RWPE1 (cell line): ENCODE measurements at regions not wholly inside any gene's neighbourhood (a gene's known extent, or its start where the extent isn't known, plus 50 kb on each side); places are given as distances from the start of the nearest gene placed in this dataset.
"Not testable (repeated sequence)": the region's sequence is repeated elsewhere in the genome, so short reads cannot be mapped to it uniquely, and the experiment has no call there.

ENCODE experiments used
- CTCF ChIA-PET: fragments of 350-600 bp; sonication (Branson Sonifier 250); formaldehyde crosslinking; extraction: SDS; loops from one replicate; lab custom pipeline; 2021; lab: Yijun Ruan, JAX
- POLR2A ChIA-PET: fragments of 400-600 bp; formaldehyde crosslinking; extraction: SDS; loops from one replicate; lab custom pipeline; 2020; ENCODE audit warnings: antibody characterized with exemption; ENCODE audit not compliant: low non-redundant PET; lab: Yijun Ruan, JAX
- DNase-seq: peaks from one replicate; pipeline ENCODE4 v3.0.0; 2012; ENCODE audit warnings: low spot score
- H3K27ac ChIP-seq: fragments of 450-650 bp; 2 replicates; pipeline ENCODE4 v1.5.1; 2017
- CTCF ChIP-seq: fragments of 450-650 bp; conservative IDR thresholded peaks from 2 replicates; pipeline ENCODE4 v1.5.1; 2017; ENCODE audit warnings: low read depth, mild to moderate bottlenecking

GRCh38 chr7:20479706-20480105 lies 135.8 kb upstream of the ABCB5 start:
- no peak overlapping the region for H3K27ac ChIP-seq
- DNase-seq, result no peak
- CTCF ChIA-PET, result no interaction called here
- TF ChIP-seq CTCF, result no peak
- POLR2A ChIA-PET, result no interaction called here

GRCh38 chr7:20482071-20482470 lies 133.4 kb upstream of the ABCB5 start:
- POLR2A ChIA-PET, result interaction anchor here (0.6 kb wide), 1 partner anchor 136 kb away, joined by 15 read pairs; no protein-coding TSS in a partner anchor
- no peak for TF ChIP-seq CTCF
- CTCF ChIA-PET, result interaction anchor here (0.7 kb wide), 1 partner anchor 1911 kb away, joined by 7 read pairs; no protein-coding TSS in a partner anchor
- DNase-seq, result no peak
- H3K27ac ChIP-seq, result no peak overlapping the region

GRCh38 chr7:20484356-20484755 lies 131.1 kb upstream of the ABCB5 start:
- H3K27ac ChIP-seq, result no peak overlapping the region
- POLR2A ChIA-PET, result no interaction called here
- DNase-seq, result no peak
- no peak for TF ChIP-seq CTCF
- CTCF ChIA-PET, result interaction anchor here (0.6 kb wide), 1 partner anchor 910 kb away, joined by 3 read pairs; no protein-coding TSS in a partner anchor

GRCh38 chr7:20488850-20489249 lies 126.6 kb upstream of the ABCB5 start:
- ChIA-PET POLR2A (no interaction called here), CTCF (interaction anchor here (0.7 kb wide), 1 partner anchor 26 kb away, joined by 3 read pairs; no protein-coding TSS in a partner anchor)
- DNase-seq, result no peak
- TF ChIP-seq CTCF, result no peak
- H3K27ac ChIP-seq, result no peak overlapping the region

- ChIA-PET POLR2A (no interaction called here), CTCF (no interaction called here)
- no peak for DNase-seq
- no peak overlapping the region for H3K27ac ChIP-seq
- TF ChIP-seq CTCF, result no peak
These were observed 124.2 kb upstream of the ABCB5 start for GRCh38 chr7:20491284-20491683.

- ChIA-PET CTCF (no interaction called here), POLR2A (no interaction called here)
- H3K27ac ChIP-seq, result no peak overlapping the region
- no peak for TF ChIP-seq CTCF
- DNase-seq, result no peak
These were observed 120.9 kb upstream of the ABCB5 start for GRCh38 chr7:20494566-20494965.

- H3K27ac ChIP-seq, DNase-seq, POLR2A ChIA-PET, CTCF ChIA-PET: not testable (repeated sequence)
These were observed 114.0 kb upstream of the ABCB5 start for GRCh38 chr7:20501473-20501872.
